ENCODE measurements at regions not wholly inside any gene's neighbourhood (a gene's known extent, or its start where the extent isn't known, plus 50 kb on each side); places are given as distances from the start of the nearest gene placed in this dataset.

DNA sequence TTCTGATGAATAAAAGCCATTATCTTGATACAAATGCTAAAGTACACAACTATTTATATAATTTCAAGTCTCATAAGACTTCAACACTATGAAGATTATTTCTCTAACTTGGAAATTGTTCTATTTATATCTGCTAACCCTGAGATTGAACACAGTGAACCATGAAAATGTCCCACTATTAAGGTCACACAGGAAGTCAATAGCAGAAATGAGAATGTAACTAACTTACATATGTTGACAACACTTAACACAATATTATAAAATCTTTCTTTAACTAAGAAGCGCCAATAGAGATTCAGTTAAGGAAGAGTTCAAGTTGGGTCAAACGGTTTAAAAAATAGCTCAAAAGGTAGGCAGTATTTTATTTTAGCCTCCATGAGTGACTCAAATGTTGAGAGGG lies 551.8 kb upstream of the CBLB start:
- TF ChIP-seq, protein P1, sequence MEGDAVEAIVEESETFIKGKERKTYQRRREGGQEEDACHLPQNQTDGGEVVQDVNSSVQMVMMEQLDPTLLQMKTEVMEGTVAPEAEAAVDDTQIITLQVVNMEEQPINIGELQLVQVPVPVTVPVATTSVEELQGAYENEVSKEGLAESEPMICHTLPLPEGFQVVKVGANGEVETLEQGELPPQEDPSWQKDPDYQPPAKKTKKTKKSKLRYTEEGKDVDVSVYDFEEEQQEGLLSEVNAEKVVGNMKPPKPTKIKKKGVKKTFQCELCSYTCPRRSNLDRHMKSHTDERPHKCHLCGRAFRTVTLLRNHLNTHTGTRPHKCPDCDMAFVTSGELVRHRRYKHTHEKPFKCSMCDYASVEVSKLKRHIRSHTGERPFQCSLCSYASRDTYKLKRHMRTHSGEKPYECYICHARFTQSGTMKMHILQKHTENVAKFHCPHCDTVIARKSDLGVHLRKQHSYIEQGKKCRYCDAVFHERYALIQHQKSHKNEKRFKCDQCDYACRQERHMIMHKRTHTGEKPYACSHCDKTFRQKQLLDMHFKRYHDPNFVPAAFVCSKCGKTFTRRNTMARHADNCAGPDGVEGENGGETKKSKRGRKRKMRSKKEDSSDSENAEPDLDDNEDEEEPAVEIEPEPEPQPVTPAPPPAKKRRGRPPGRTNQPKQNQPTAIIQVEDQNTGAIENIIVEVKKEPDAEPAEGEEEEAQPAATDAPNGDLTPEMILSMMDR (IDR thresholded peaks at IDR 0.05) = no peak
- no peak for TF ChIP-seq POLR2AphosphoS5 (IDR thresholded peaks at IDR 0.05)

All from upper lobe of left lung (tissue), 4 donors.